SK-N-SH (cell line): ENCODE measurements at regions not wholly inside any gene's neighbourhood (a gene's known extent, or its start where the extent isn't known, plus 50 kb on each side); places are given as distances from the start of the nearest gene placed in this dataset.

ENCODE experiments used
- EZH2phosphoT487 ChIP-seq: fragments of 200-600 bp; sonication (generic); IDR thresholded peaks from 2 replicates; pipeline ENCODE4 v1.6.1; 2017; ENCODE audit warnings: low read depth, mixed run types, mild to moderate bottlenecking, antibody characterized with exemption, moderate library complexity, borderline replicate concordance
- FOSL2 ChIP-seq: IDR thresholded peaks from 2 replicates; pipeline ENCODE4 v1.4.0; 2012; ENCODE audit warnings: low read depth, mild to moderate bottlenecking, moderate library complexity, borderline replicate concordance
- FOXJ3 ChIP-seq: sonication (generic); formaldehyde crosslinking; IDR thresholded peaks from 2 replicates; pipeline ENCODE4 v1.5.1; 2020; ENCODE audit warnings: mild to moderate bottlenecking, missing genetic modification reagents
- GATA2 ChIP-seq: sonication (generic); formaldehyde crosslinking; IDR thresholded peaks from 2 replicates; pipeline ENCODE4 v1.5.0; 2020; ENCODE audit warnings: mild to moderate bottlenecking, missing genetic modification reagents
- MAX ChIP-seq: IDR thresholded peaks from 2 replicates; pipeline ENCODE4 v1.4.0; 2012; ENCODE audit warnings: low read depth
- NRF1 ChIP-seq: IDR thresholded peaks from 2 replicates; pipeline ENCODE4 v1.6.1; 2012; ENCODE audit warnings: low read depth, mild to moderate bottlenecking, low read length
- TF ChIP-seq, protein P1 (sequence below): fragments of 200-600 bp; sonication (generic); IDR thresholded peaks from 2 replicates; pipeline ENCODE4 v1.6.1; 2017; ENCODE audit warnings: antibody characterized with exemption, mild to moderate bottlenecking, moderate library complexity

DNA sequence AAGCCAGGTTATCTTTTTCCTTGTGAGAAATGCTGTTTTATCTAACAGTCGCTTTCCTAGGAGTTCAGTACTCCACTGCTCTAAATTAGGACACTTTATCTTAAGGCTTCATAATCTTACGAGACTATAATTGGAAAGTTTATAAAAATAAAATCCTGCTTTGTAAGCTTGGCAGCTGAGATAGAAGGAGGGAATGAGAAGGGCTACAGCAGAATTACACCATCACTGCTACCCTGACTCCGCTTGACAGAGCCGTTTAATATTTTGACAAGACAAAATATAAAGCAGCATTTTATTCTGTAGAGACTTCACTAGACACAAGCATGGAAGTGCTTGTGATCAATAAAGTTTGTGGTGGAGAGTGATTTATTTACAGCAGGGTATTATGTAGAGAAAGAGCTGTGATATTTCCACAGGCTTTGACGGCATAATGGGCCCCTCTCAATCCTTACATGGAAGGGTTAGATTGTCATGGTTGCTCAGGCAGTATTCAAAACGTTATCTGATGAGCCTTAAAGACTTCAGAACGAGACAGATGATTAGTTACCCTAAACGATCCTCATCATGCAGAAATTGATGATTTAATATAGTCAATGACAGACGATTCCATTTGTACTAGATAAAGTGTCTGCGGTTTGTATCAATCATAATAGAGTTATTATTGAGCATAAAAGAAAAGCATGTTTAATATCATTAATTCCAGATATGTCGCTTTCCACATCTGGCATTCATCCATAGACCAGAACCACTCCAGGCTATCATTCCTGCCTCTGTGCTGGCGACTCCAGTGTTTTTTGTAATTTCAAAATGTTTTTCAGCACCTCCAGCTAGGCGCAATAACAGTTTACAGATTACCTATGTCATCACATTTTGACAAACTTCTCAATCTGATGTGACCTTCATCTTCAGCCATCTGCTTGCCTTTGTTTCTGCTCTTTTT is 242.2 kb downstream of the FIGN start:
- TF ChIP-seq FOXJ3 (CRISPR knock-in tag) (no peak), GATA2 (no peak), EZH2phosphoT487 (no peak), FOSL2 (no peak), NRF1 (no peak), MAX (no peak)
- TF ChIP-seq, protein P1, sequence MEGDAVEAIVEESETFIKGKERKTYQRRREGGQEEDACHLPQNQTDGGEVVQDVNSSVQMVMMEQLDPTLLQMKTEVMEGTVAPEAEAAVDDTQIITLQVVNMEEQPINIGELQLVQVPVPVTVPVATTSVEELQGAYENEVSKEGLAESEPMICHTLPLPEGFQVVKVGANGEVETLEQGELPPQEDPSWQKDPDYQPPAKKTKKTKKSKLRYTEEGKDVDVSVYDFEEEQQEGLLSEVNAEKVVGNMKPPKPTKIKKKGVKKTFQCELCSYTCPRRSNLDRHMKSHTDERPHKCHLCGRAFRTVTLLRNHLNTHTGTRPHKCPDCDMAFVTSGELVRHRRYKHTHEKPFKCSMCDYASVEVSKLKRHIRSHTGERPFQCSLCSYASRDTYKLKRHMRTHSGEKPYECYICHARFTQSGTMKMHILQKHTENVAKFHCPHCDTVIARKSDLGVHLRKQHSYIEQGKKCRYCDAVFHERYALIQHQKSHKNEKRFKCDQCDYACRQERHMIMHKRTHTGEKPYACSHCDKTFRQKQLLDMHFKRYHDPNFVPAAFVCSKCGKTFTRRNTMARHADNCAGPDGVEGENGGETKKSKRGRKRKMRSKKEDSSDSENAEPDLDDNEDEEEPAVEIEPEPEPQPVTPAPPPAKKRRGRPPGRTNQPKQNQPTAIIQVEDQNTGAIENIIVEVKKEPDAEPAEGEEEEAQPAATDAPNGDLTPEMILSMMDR = no peak
